ENCODE measurements at regions not wholly inside any gene's neighbourhood (a gene's known extent, or its start where the extent isn't known, plus 50 kb on each side); places are given as distances from the start of the nearest gene placed in this dataset.

GRCh38 chr4:56181140-56181953 lies 205.9 kb downstream of the AASDH start:
- DNase-seq (ENCODE audit: low spot score) (no peak), FAIRE-seq (no peak), ATAC-seq (no peak)
- no peak overlapping the region for H3K4me2 ChIP-seq (ENCODE audit: low read depth, low read length)
- BruUV-seq (replicated peaks) = no TSS peak
- CTCF ChIA-PET (ENCODE audit: low intra/inter-chr PET ratio, low total read pairs) = no interaction called here
- in situ Hi-C loops (cut with HindIII; ENCODE audit: extremely low pct_ligation_motif_present, low pct_unique_long_range_greater_than_20kb) (no loop called here), intact Hi-C loops (cut with micrococcal nuclease; ENCODE audit: unreplicated experiment) (no loop called here)
- no peak overlapping the region for H3K27ac ChIP-seq (ENCODE audit: extremely low read length, insufficient read depth, low read length)
- H3K36me3 ChIP-seq (replicated peaks in 1 of 2; ENCODE audit: control insufficient read depth in 1 of 2, insufficient read depth in 2 of 2, low read length in 2 of 2) = no peaks in the 10 kb centered on the region
- 89% methylated on average over 5 of the region's 5 CpGs for WGBS (ENCODE audit: low lambda C conversion rate)
- peaks cover 7% of the 10 kb centered on the region for H3K9me3 ChIP-seq (ENCODE audit: low read length)
- H3K4me3 ChIP-seq (replicated peaks in 1 of 3; ENCODE audit: insufficient read depth in 1 of 3, low read depth in 2 of 3, low read length in 3 of 3) = no peak overlapping the region
- no peak overlapping the region for H3K9ac ChIP-seq (ENCODE audit: insufficient read depth, low read depth, low read length)
- TF ChIP-seq YY1 (IDR thresholded peaks at IDR 0.05; ENCODE audit: insufficient read depth, insufficient replicate concordance, low read depth, low read length) (no peak), RBFOX2 (IDR thresholded peaks at IDR 0.05; ENCODE audit: low read depth, low read length) (no peak), POLR2A (IDR thresholded peaks at IDR 0.05; ENCODE audit: insufficient read depth in 1 of 2, low read depth in 2 of 2, low read length in 2 of 2) (no peak), HNRNPUL1 (IDR thresholded peaks at IDR 0.05; ENCODE audit: low read depth, low read length) (no peak), RORA (CRISPR knock-in tag; IDR thresholded peaks at IDR 0.05) (no peak), ARNTL (CRISPR knock-in tag; IDR thresholded peaks at IDR 0.05) (no peak), ZNF605 (CRISPR knock-in tag; IDR thresholded peaks at IDR 0.05) (no peak), ZIK1 (CRISPR knock-in tag; IDR thresholded peaks at IDR 0.05; ENCODE audit: borderline replicate concordance, low read depth) (no peak), KMT2A (CRISPR knock-in tag; IDR thresholded peaks at IDR 0.05) (no peak), RARA (CRISPR knock-in tag; IDR thresholded peaks at IDR 0.05) (no peak), MAFK (conservative IDR thresholded peaks at IDR 0.05 in 1 of 2, IDR thresholded peaks at IDR 0.05 in 1 of 2; ENCODE audit: low read length in 2 of 2) (no peak), SYNCRIP (IDR thresholded peaks at IDR 0.05; ENCODE audit: insufficient read depth, low read depth, low read length) (no peak), JARID2 (CRISPR knock-in tag; IDR thresholded peaks at IDR 0.05; ENCODE audit: insufficient replicate concordance) (no peak), HNF4A (CRISPR knock-in tag; IDR thresholded peaks at IDR 0.05) (no peak), HOXA7 (CRISPR knock-in tag; IDR thresholded peaks at IDR 0.05) (no peak), GFI1 (CRISPR knock-in tag; IDR thresholded peaks at IDR 0.05; ENCODE audit: borderline replicate concordance) (no peak), TARDBP (CRISPR knock-in tag; IDR thresholded peaks at IDR 0.05) (no peak), JUN (CRISPR knock-in tag; IDR thresholded peaks at IDR 0.05) (no peak), CREBL2 (CRISPR knock-in tag; IDR thresholded peaks at IDR 0.05; ENCODE audit: borderline replicate concordance) (no peak), MTA1 (CRISPR knock-in tag; IDR thresholded peaks at IDR 0.05; ENCODE audit: borderline replicate concordance) (no peak)
- POLR2A ChIA-PET = no interaction called here
- no peaks in the 10 kb centered on the region for H3K27me3 ChIP-seq (ENCODE audit: control insufficient read depth in 1 of 2, insufficient read depth in 2 of 2, low read length in 2 of 2)
- H3K79me2 ChIP-seq (ENCODE audit: insufficient read depth, low read length) = no peaks in the 10 kb centered on the region
- no peak overlapping the region for H2AFZ ChIP-seq (ENCODE audit: low read length)
- H3K4me1 ChIP-seq (ENCODE audit: insufficient read depth, low read length) = peaks cover 11% of the 10 kb centered on the region
- H4K20me1 ChIP-seq (ENCODE audit: insufficient read depth, low read length) = no peaks in the 10 kb centered on the region

Measured in HepG2 (cell line).